Activated T-helper 1 cell treated with anti-CD3 and anti-CD28 coated beads, Interleukin-12 subunit alpha, Interleukin-12 subunit beta, Interleukin-2, Interleukin-4 antibody, amounts not matched to agents 30 ng/mL and 10 ng/mL and 1 ng/mL, durations not matched to agents 14 hours and 24 hours and 36 hours (primary cell): ENCODE measurements at regions not wholly inside any gene's neighbourhood (a gene's known extent, or its start where the extent isn't known, plus 50 kb on each side); places are given as distances from the start of the nearest gene placed in this dataset.

Source experiments
- DNase-seq: peaks from one replicate; pipeline ENCODE4 v3.0.0; 2021; ENCODE audit warnings: low spot score
- H3K27ac Mint-ChIP-seq: one replicate; pipeline ENCODE4 v1.8.0; 2021; ENCODE audit warnings: mild to moderate bottlenecking, mixed read lengths
- H3K27me3 Mint-ChIP-seq: one replicate; pipeline ENCODE4 v1.8.0; 2022; ENCODE audit warnings: mild to moderate bottlenecking, moderate library complexity, mixed read lengths; ENCODE audit not compliant: insufficient read depth
- H3K36me3 Mint-ChIP-seq: one replicate; pipeline ENCODE4 v1.8.0; 2021; ENCODE audit warnings: low read depth, mixed read lengths
- H3K4me1 Mint-ChIP-seq: one replicate; pipeline ENCODE4 v1.8.0; 2021; ENCODE audit warnings: low read depth, mixed read lengths
- H3K4me3 Mint-ChIP-seq: one replicate; pipeline ENCODE4 v1.8.0; 2021; ENCODE audit warnings: mild to moderate bottlenecking, moderate library complexity, mixed read lengths
- H3K9me3 Mint-ChIP-seq: one replicate; pipeline ENCODE4 v1.8.0; 2021; ENCODE audit warnings: mixed read lengths
- intact Hi-C: fragments of 100-400 bp; cut with micrococcal nuclease; formaldehyde crosslinking; loops from one replicate; pipeline ENCODE4 v1.15.1; 2024

- Mint-ChIP-seq H3K27ac (no peak overlapping the region), H3K4me1 (no peaks in the 10 kb centered on the region), H3K4me3 (no peak overlapping the region), H3K36me3 (no peaks in the 10 kb centered on the region), H3K27me3 (no peaks in the 10 kb centered on the region), H3K9me3 (peaks cover 15% of the 10 kb centered on the region)
- DNase-seq: no peak
- intact Hi-C loops: no loop called here
These were observed 208.8 kb downstream of the MRPS30 start for GRCh38 chr5:45017568-45017967.

GRCh38 chr5:45029553-45029952, 220.8 kb downstream of the MRPS30 start:
- Mint-ChIP-seq H3K36me3 (no peaks in the 10 kb centered on the region), H3K4me1 (no peaks in the 10 kb centered on the region), H3K27ac (no peak overlapping the region), H3K9me3 (peaks cover 11% of the 10 kb centered on the region), H3K27me3 (no peaks in the 10 kb centered on the region), H3K4me3 (no peak overlapping the region)
- DNase-seq: no peak
- intact Hi-C loops: no loop called here

- intact Hi-C loops: no loop called here
- DNase-seq: no peak
- no peaks in the 10 kb centered on the region for H3K9me3 Mint-ChIP-seq
- H3K36me3 Mint-ChIP-seq: no peaks in the 10 kb centered on the region
- H3K27ac Mint-ChIP-seq: no peak overlapping the region
- H3K4me1 Mint-ChIP-seq: no peaks in the 10 kb centered on the region
- H3K4me3 Mint-ChIP-seq: no peak overlapping the region
- no peaks in the 10 kb centered on the region for H3K27me3 Mint-ChIP-seq
These were observed 227.2 kb downstream of the MRPS30 start for GRCh38 chr5:45035991-45036390.

- DNase-seq: no peak
- Mint-ChIP-seq H3K36me3 (no peaks in the 10 kb centered on the region), H3K4me1 (no peaks in the 10 kb centered on the region), H3K27me3 (no peaks in the 10 kb centered on the region), H3K27ac (no peak overlapping the region), H3K9me3 (no peaks in the 10 kb centered on the region), H3K4me3 (no peak overlapping the region)
- intact Hi-C loops: no loop called here
These were observed 229.2 kb downstream of the MRPS30 start for GRCh38 chr5:45037927-45038326.

GRCh38 chr5:45038366-45038987, 229.7 kb downstream of the MRPS30 start:
- intact Hi-C loops: no loop called here
- no peaks in the 10 kb centered on the region for H3K27me3 Mint-ChIP-seq
- H3K9me3 Mint-ChIP-seq: no peaks in the 10 kb centered on the region

GRCh38 chr5:45042283-45042682, 233.5 kb downstream of the MRPS30 start:
- H3K4me1 Mint-ChIP-seq: no peaks in the 10 kb centered on the region
- intact Hi-C loops: no loop called here
- H3K36me3 Mint-ChIP-seq: no peaks in the 10 kb centered on the region
- H3K9me3 Mint-ChIP-seq: peaks cover 4% of the 10 kb centered on the region
- H3K4me3 Mint-ChIP-seq: no peak overlapping the region
- DNase-seq: no peak
- H3K27ac Mint-ChIP-seq: no peak overlapping the region
- no peaks in the 10 kb centered on the region for H3K27me3 Mint-ChIP-seq

More at GRCh38 chr5:45038366-45038987, 229.7 kb downstream of the MRPS30 start:
- no peaks in the 10 kb centered on the region for H3K4me1 Mint-ChIP-seq
- no peak for DNase-seq
- H3K27ac Mint-ChIP-seq: no peak overlapping the region
- H3K4me3 Mint-ChIP-seq: no peak overlapping the region
- H3K36me3 Mint-ChIP-seq: no peaks in the 10 kb centered on the region

- Mint-ChIP-seq H3K27ac (no peak overlapping the region), H3K4me1 (no peaks in the 10 kb centered on the region), H3K36me3 (no peaks in the 10 kb centered on the region), H3K27me3 (no peaks in the 10 kb centered on the region), H3K9me3 (no peaks in the 10 kb centered on the region), H3K4me3 (no peak overlapping the region)
- intact Hi-C loops: no loop called here
- no peak for DNase-seq
These were observed 248.8 kb downstream of the MRPS30 start for GRCh38 chr5:45057564-45057963.

- Mint-ChIP-seq H3K27ac (no peak overlapping the region), H3K4me1 (no peaks in the 10 kb centered on the region), H3K4me3 (no peak overlapping the region), H3K9me3 (no peaks in the 10 kb centered on the region), H3K36me3 (no peaks in the 10 kb centered on the region), H3K27me3 (no peaks in the 10 kb centered on the region)
- intact Hi-C loops: no loop called here
- DNase-seq: no peak
These were observed 252.0 kb downstream of the MRPS30 start for GRCh38 chr5:45060724-45061123.

GRCh38 chr5:45062044-45062443, 253.3 kb downstream of the MRPS30 start:
- no peaks in the 10 kb centered on the region for H3K4me1 Mint-ChIP-seq
- no peaks in the 10 kb centered on the region for H3K36me3 Mint-ChIP-seq
- H3K4me3 Mint-ChIP-seq: no peak overlapping the region
- H3K9me3 Mint-ChIP-seq: no peaks in the 10 kb centered on the region
- no peak for DNase-seq
- H3K27ac Mint-ChIP-seq: no peak overlapping the region
- intact Hi-C loops: no loop called here
- no peaks in the 10 kb centered on the region for H3K27me3 Mint-ChIP-seq

GRCh38 chr5:45081082-45081481, 272.3 kb downstream of the MRPS30 start:
- no peaks in the 10 kb centered on the region for H3K36me3 Mint-ChIP-seq
- DNase-seq: no peak
- no peaks in the 10 kb centered on the region for H3K4me1 Mint-ChIP-seq
- H3K27ac Mint-ChIP-seq: no peak overlapping the region
- H3K9me3 Mint-ChIP-seq: no peaks in the 10 kb centered on the region
- intact Hi-C loops: no loop called here
- no peaks in the 10 kb centered on the region for H3K27me3 Mint-ChIP-seq
- no peak overlapping the region for H3K4me3 Mint-ChIP-seq

- Mint-ChIP-seq H3K27me3 (no peaks in the 10 kb centered on the region), H3K4me1 (no peaks in the 10 kb centered on the region), H3K27ac (no peak overlapping the region), H3K4me3 (no peak overlapping the region), H3K36me3 (no peaks in the 10 kb centered on the region), H3K9me3 (peaks cover 7% of the 10 kb centered on the region)
- intact Hi-C loops: no loop called here
- DNase-seq: no peak
These were observed 281.1 kb downstream of the MRPS30 start for GRCh38 chr5:45089870-45090269.

- Mint-ChIP-seq H3K4me3 (no peak overlapping the region), H3K27ac (no peak overlapping the region), H3K36me3 (no peaks in the 10 kb centered on the region), H3K4me1 (no peaks in the 10 kb centered on the region), H3K27me3 (no peaks in the 10 kb centered on the region), H3K9me3 (peaks cover 15% of the 10 kb centered on the region)
- no peak for DNase-seq
- intact Hi-C loops: no loop called here
These were observed 284.6 kb downstream of the MRPS30 start for GRCh38 chr5:45093377-45093776.

- no peaks in the 10 kb centered on the region for H3K4me1 Mint-ChIP-seq
- peaks cover 10% of the 10 kb centered on the region for H3K9me3 Mint-ChIP-seq
- no peaks in the 10 kb centered on the region for H3K27me3 Mint-ChIP-seq
- H3K36me3 Mint-ChIP-seq: no peaks in the 10 kb centered on the region
- no peak overlapping the region for H3K4me3 Mint-ChIP-seq
- H3K27ac Mint-ChIP-seq: no peak overlapping the region
- intact Hi-C loops: no loop called here
- no peak for DNase-seq
These were observed 286.2 kb downstream of the MRPS30 start for GRCh38 chr5:45094876-45095440.

- intact Hi-C loops: no loop called here
These were observed 289.7 kb downstream of the MRPS30 start for GRCh38 chr5:45098483-45098882.

More at GRCh38 chr5:45098483-45098882, 289.7 kb downstream of the MRPS30 start:
- no peak overlapping the region for H3K4me3 Mint-ChIP-seq
- peaks cover 15% of the 10 kb centered on the region for H3K9me3 Mint-ChIP-seq
- DNase-seq: no peak
- H3K4me1 Mint-ChIP-seq: no peaks in the 10 kb centered on the region
- H3K36me3 Mint-ChIP-seq: no peaks in the 10 kb centered on the region
- H3K27me3 Mint-ChIP-seq: no peaks in the 10 kb centered on the region
- no peak overlapping the region for H3K27ac Mint-ChIP-seq
